ENCODE measurements at regions not wholly inside any gene's neighbourhood (a gene's known extent, or its start where the extent isn't known, plus 50 kb on each side); places are given as distances from the start of the nearest gene placed in this dataset.

GRCh38 chr10:105914432-105914831 lies 1250.1 kb downstream of the SORCS1 start:
- dilution Hi-C loops (cut with MboI; ENCODE audit: extremely low pct_ligation_motif_present, low sequenced_read_pairs) = no loop called here
- Histone ChIP-seq H3K9me1 (replicated peaks; ENCODE audit: control insufficient read depth, extremely low read depth, insufficient read depth, low read length) (no peaks in the 10 kb centered on the region), H3K4me2 (ENCODE audit: insufficient read depth, low read length) (no peak overlapping the region), H3K79me2 (ENCODE audit: control insufficient read depth, insufficient read depth, low read length) (no peaks in the 10 kb centered on the region), H3K9me3 (replicated peaks; ENCODE audit: control insufficient read depth, insufficient read depth, low read length) (peaks cover 2% of the 10 kb centered on the region), H4K20me1 (replicated peaks; ENCODE audit: control insufficient read depth, extremely low read depth, insufficient read depth, low read length) (no peaks in the 10 kb centered on the region), H3K9ac (replicated peaks; ENCODE audit: extremely low read depth, insufficient read depth, low read length) (no peak overlapping the region), H3K36me3 (ENCODE audit: control insufficient read depth in 2 of 2, extremely low read depth in 1 of 2, insufficient read depth in 2 of 2, low read length in 2 of 2) (no peaks in the 10 kb centered on the region), H3K4me3 (replicated peaks in 1 of 3; ENCODE audit: insufficient read depth in 1 of 3, low read depth in 1 of 3, low read length in 3 of 3) (no peak overlapping the region), H3K4me1 (ENCODE audit: control insufficient read depth, extremely low read depth, insufficient read depth, low read length) (no peaks in the 10 kb centered on the region), H3K27ac (ENCODE audit: insufficient read depth, low read depth, low read length) (no peak overlapping the region), H3K27me3 (ENCODE audit: control insufficient read depth in 2 of 2, insufficient read depth in 2 of 2, low read length in 2 of 2) (no peaks in the 10 kb centered on the region), H2AFZ (ENCODE audit: low read depth, low read length) (no peak overlapping the region)
- ChIA-PET CTCF (no interaction called here), POLR2A (no interaction called here)
- FAIRE-seq (no peak), DNase-seq (ENCODE audit: low read depth, low spot score) (no peak)
- no TSS peak for BruUV-seq (replicated peaks)
- TF ChIP-seq EZH2 (IDR thresholded peaks at IDR 0.05; ENCODE audit: borderline replicate concordance, low read depth, low read length, severe bottlenecking) = no peak
- no peak for TF ChIP-seq JUN (IDR thresholded peaks at IDR 0.05; ENCODE audit: borderline replicate concordance, insufficient read depth, insufficient read length, low read depth)
- TF ChIP-seq POLR2A (IDR thresholded peaks at IDR 0.05; ENCODE audit: low read depth, low read length) = no peak
- no peak for TF ChIP-seq POLR2AphosphoS5 (IDR thresholded peaks at IDR 0.05; ENCODE audit: insufficient read depth, low read depth, low read length)
- no peak for TF ChIP-seq GATA2 (IDR thresholded peaks at IDR 0.05; ENCODE audit: insufficient read depth, insufficient read length, low read depth, low read length)
- TF ChIP-seq, protein P1, sequence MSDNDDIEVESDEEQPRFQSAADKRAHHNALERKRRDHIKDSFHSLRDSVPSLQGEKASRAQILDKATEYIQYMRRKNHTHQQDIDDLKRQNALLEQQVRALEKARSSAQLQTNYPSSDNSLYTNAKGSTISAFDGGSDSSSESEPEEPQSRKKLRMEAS (IDR thresholded peaks at IDR 0.05; ENCODE audit: insufficient read depth, insufficient read length) = no peak
- TF ChIP-seq FOS (IDR thresholded peaks at IDR 0.05; ENCODE audit: borderline replicate concordance, insufficient read depth, low read length) = no peak
- no peak for TF ChIP-seq MYC (IDR thresholded peaks at IDR 0.05; ENCODE audit: low read depth, low read length)
- TF ChIP-seq, protein P2, sequence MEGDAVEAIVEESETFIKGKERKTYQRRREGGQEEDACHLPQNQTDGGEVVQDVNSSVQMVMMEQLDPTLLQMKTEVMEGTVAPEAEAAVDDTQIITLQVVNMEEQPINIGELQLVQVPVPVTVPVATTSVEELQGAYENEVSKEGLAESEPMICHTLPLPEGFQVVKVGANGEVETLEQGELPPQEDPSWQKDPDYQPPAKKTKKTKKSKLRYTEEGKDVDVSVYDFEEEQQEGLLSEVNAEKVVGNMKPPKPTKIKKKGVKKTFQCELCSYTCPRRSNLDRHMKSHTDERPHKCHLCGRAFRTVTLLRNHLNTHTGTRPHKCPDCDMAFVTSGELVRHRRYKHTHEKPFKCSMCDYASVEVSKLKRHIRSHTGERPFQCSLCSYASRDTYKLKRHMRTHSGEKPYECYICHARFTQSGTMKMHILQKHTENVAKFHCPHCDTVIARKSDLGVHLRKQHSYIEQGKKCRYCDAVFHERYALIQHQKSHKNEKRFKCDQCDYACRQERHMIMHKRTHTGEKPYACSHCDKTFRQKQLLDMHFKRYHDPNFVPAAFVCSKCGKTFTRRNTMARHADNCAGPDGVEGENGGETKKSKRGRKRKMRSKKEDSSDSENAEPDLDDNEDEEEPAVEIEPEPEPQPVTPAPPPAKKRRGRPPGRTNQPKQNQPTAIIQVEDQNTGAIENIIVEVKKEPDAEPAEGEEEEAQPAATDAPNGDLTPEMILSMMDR (IDR thresholded peaks at IDR 0.05; ENCODE audit: extremely low read depth in 1 of 2, insufficient read depth in 1 of 2, low read depth in 1 of 2, low read length in 2 of 2) = no peak
- intact Hi-C loops (cut with micrococcal nuclease) = no loop called here

All from endothelial cell of umbilical vein (primary cell).